Keratinocyte (primary cell): ENCODE measurements at regions not wholly inside any gene's neighbourhood (a gene's known extent, or its start where the extent isn't known, plus 50 kb on each side); places are given as distances from the start of the nearest gene placed in this dataset.

Experiments
- EZH2 ChIP-seq: IDR thresholded peaks from one replicate; pipeline ENCODE4 v1.6.1; 2012; ENCODE audit warnings: inconsistent platforms, mild to moderate bottlenecking, low read length, moderate library complexity
- TF ChIP-seq, protein P1 (sequence below), 3 experiments: IDR thresholded peaks in 1 of 3; conservative IDR thresholded peaks in 1 of 3; optimal IDR thresholded peaks in 1 of 3; 2 replicates in 2 of 3; 3 replicates in 1 of 3; pipeline versions ENCODE3 to v1.5.1; 2011; ENCODE audit warnings: low read length in 3 of 3, mild to moderate bottlenecking in 3 of 3, moderate library complexity in 2 of 3, control low read depth in 1 of 3, inconsistent platforms in 1 of 3; ENCODE audit not compliant: insufficient read depth in 2 of 3; ENCODE audit errors: extremely low read depth in 1 of 3

GRCh38 chr1:245085508-245086095 lies 69.2 kb upstream of the KIF26B start:
- TF ChIP-seq, protein P1, sequence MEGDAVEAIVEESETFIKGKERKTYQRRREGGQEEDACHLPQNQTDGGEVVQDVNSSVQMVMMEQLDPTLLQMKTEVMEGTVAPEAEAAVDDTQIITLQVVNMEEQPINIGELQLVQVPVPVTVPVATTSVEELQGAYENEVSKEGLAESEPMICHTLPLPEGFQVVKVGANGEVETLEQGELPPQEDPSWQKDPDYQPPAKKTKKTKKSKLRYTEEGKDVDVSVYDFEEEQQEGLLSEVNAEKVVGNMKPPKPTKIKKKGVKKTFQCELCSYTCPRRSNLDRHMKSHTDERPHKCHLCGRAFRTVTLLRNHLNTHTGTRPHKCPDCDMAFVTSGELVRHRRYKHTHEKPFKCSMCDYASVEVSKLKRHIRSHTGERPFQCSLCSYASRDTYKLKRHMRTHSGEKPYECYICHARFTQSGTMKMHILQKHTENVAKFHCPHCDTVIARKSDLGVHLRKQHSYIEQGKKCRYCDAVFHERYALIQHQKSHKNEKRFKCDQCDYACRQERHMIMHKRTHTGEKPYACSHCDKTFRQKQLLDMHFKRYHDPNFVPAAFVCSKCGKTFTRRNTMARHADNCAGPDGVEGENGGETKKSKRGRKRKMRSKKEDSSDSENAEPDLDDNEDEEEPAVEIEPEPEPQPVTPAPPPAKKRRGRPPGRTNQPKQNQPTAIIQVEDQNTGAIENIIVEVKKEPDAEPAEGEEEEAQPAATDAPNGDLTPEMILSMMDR (optimal IDR thresholded peaks at IDR 0.05 in 1 of 3, IDR thresholded peaks at IDR 0.05 in 1 of 3, conservative IDR thresholded peaks at IDR 0.05 in 1 of 3; ENCODE audit: extremely low read depth in 1 of 3, insufficient read depth in 2 of 3, low read length in 3 of 3) = peak in 2 of 3 experiments; percentile 18 to 25
- no peak for TF ChIP-seq EZH2
